Hepatocyte (in vitro differentiated cells): ENCODE measurements at regions not wholly inside any gene's neighbourhood (a gene's known extent, or its start where the extent isn't known, plus 50 kb on each side); places are given as distances from the start of the nearest gene placed in this dataset.

Experiments
- EZH2 ChIP-seq: fragments of 200-600 bp; sonication (generic); IDR thresholded peaks from 2 replicates; pipeline ENCODE4 v1.6.1; 2016; ENCODE audit warnings: antibody characterized with exemption, mild to moderate bottlenecking, borderline replicate concordance
- EZH2phosphoT487 ChIP-seq: fragments of 200-600 bp; sonication (generic); IDR thresholded peaks from one replicate; pipeline ENCODE4 v1.6.1; 2018; ENCODE audit warnings: antibody characterized with exemption, mild to moderate bottlenecking, low read depth, moderate library complexity; ENCODE audit not compliant: unreplicated experiment, severe bottlenecking
- TF ChIP-seq, protein P1 (sequence below): fragments of 200-600 bp; sonication (generic); IDR thresholded peaks from 2 replicates; pipeline ENCODE4 v1.5.1; 2016; ENCODE audit warnings: antibody characterized with exemption, mild to moderate bottlenecking; ENCODE audit not compliant: poor library complexity

DNA sequence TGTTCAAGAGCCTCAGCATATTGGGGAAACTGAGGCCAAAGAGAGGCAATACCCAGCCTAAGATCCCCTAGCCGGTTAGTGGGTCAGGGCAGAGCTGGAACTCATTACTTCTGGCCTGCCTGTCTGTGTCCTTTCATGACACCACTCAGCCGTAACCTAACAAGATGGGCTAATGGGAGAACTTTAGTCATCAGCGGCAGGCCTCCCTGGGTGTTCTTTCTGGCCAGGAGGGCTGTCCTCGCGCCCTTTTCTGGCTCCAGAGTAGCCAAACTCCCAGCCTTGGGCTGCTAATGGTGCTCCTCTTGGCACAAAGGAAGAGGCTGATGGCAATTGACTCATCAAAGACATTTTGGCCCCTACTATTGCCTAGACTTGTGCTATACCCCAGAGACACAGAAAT, 76.6 kb downstream of the NCR2 start:
- TF ChIP-seq, protein P1, sequence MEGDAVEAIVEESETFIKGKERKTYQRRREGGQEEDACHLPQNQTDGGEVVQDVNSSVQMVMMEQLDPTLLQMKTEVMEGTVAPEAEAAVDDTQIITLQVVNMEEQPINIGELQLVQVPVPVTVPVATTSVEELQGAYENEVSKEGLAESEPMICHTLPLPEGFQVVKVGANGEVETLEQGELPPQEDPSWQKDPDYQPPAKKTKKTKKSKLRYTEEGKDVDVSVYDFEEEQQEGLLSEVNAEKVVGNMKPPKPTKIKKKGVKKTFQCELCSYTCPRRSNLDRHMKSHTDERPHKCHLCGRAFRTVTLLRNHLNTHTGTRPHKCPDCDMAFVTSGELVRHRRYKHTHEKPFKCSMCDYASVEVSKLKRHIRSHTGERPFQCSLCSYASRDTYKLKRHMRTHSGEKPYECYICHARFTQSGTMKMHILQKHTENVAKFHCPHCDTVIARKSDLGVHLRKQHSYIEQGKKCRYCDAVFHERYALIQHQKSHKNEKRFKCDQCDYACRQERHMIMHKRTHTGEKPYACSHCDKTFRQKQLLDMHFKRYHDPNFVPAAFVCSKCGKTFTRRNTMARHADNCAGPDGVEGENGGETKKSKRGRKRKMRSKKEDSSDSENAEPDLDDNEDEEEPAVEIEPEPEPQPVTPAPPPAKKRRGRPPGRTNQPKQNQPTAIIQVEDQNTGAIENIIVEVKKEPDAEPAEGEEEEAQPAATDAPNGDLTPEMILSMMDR, result no peak
- TF ChIP-seq EZH2phosphoT487 (no peak), EZH2 (no peak)
